Liver (tissue), 8 donors: ENCODE measurements at regions not wholly inside any gene's neighbourhood (a gene's known extent, or its start where the extent isn't known, plus 50 kb on each side); places are given as distances from the start of the nearest gene placed in this dataset.

ENCODE experiments used
- DNase-seq: peaks from one replicate; pipeline ENCODE4 v3.0.0-alpha.2; 2017; ENCODE audit warnings: low spot score
- H3K27ac ChIP-seq, 2 donors: one replicate each; pipeline ENCODE4 v1.7.0; 2013; ENCODE audit warnings: inconsistent platforms in 2 of 2, low read length in 2 of 2, control low read depth in 1 of 2, low read depth in 1 of 2, mild to moderate bottlenecking in 1 of 2
- H3K27me3 ChIP-seq, 4 donors: one replicate each; pipeline versions ENCODE4 v1.6.1 to v1.7.0; 2013; ENCODE audit warnings: low read length in 3 of 4, inconsistent platforms in 1 of 4, mild to moderate bottlenecking in 1 of 4, moderate library complexity in 1 of 4; ENCODE audit not compliant: control insufficient read depth in 4 of 4, insufficient read depth in 4 of 4
- H3K36me3 ChIP-seq, 4 donors: one replicate each; pipeline versions ENCODE4 v1.6.1 to v1.7.0; 2013; ENCODE audit warnings: low read length in 3 of 4, mild to moderate bottlenecking in 3 of 4, low read depth in 1 of 4, moderate library complexity in 1 of 4; ENCODE audit not compliant: control insufficient read depth in 4 of 4, insufficient read depth in 3 of 4
- H3K4me1 ChIP-seq, 4 donors: one replicate each; pipeline versions ENCODE4 v1.6.1 to v1.7.0; 2013; ENCODE audit warnings: low read length in 3 of 4, mild to moderate bottlenecking in 3 of 4, moderate library complexity in 1 of 4; ENCODE audit not compliant: control insufficient read depth in 4 of 4, insufficient read depth in 4 of 4
- H3K4me3 ChIP-seq, 3 donors: one replicate each; pipeline versions ENCODE4 v1.6.1 to v1.7.0; 2013; ENCODE audit warnings: low read length in 3 of 3, control low read depth in 1 of 3, low read depth in 1 of 3, mild to moderate bottlenecking in 1 of 3
- H3K9ac ChIP-seq, 2 donors: one replicate each; pipeline ENCODE4 v1.7.0; 2013; ENCODE audit warnings: low read length in 2 of 2, mild to moderate bottlenecking in 2 of 2, moderate library complexity in 2 of 2, control low read depth in 1 of 2, low read depth in 1 of 2
- H3K9me3 ChIP-seq, 4 donors: one replicate each; pipeline versions ENCODE4 v1.6.1 to v1.7.0; 2013; ENCODE audit warnings: low read length in 3 of 4; ENCODE audit not compliant: control insufficient read depth in 4 of 4
- ATF3 ChIP-seq: IDR thresholded peaks from 2 replicates; pipeline ENCODE4 v1.6.1; 2016; ENCODE audit warnings: antibody characterized with exemption
- CTCF ChIP-seq: fragments of 150-350 bp; IDR thresholded peaks from 2 replicates; pipeline ENCODE4 v1.5.1; 2017; ENCODE audit warnings: improper control_type of control experiment, low read depth, low read length; ENCODE audit not compliant: missing input control
- EGR1 ChIP-seq, 2 donors: IDR thresholded peaks; 2 replicates each; pipeline ENCODE4 v1.6.1; 2016 to 2018; ENCODE audit warnings: antibody characterized with exemption in 2 of 2, low read depth in 2 of 2
- FOXA1 ChIP-seq: IDR thresholded peaks from 2 replicates; pipeline ENCODE4 v1.6.1; 2016; ENCODE audit warnings: antibody characterized with exemption
- FOXA2 ChIP-seq: IDR thresholded peaks from 2 replicates; pipeline ENCODE4 v1.6.1; 2016; ENCODE audit warnings: antibody characterized with exemption
- GABPA ChIP-seq, 2 donors: IDR thresholded peaks in 1 of 2; conservative IDR thresholded peaks in 1 of 2; 2 replicates each; pipeline ENCODE4 v1.6.1; 2016; ENCODE audit warnings: antibody characterized with exemption in 2 of 2, mild to moderate bottlenecking in 1 of 2, moderate library complexity in 1 of 2
- HNF4A ChIP-seq, 2 donors: conservative IDR thresholded peaks; 2 replicates each; pipeline ENCODE4 v1.6.1; 2016; ENCODE audit warnings: antibody characterized with exemption in 2 of 2, mild to moderate bottlenecking in 2 of 2
- HNF4G ChIP-seq: IDR thresholded peaks from 2 replicates; pipeline ENCODE4 v1.6.1; 2016; ENCODE audit warnings: antibody characterized with exemption
- JUND ChIP-seq, 2 donors: IDR thresholded peaks; 2 replicates each; pipeline ENCODE4 v1.6.1; 2016; ENCODE audit warnings: antibody characterized with exemption in 2 of 2
- NR2F2 ChIP-seq: IDR thresholded peaks from 2 replicates; pipeline ENCODE4 v1.6.1; 2016; ENCODE audit warnings: antibody characterized with exemption
- RAD21 ChIP-seq, 2 donors: IDR thresholded peaks; 2 replicates each; pipeline ENCODE4 v1.6.1; 2016; ENCODE audit warnings: antibody characterized with exemption in 2 of 2, mild to moderate bottlenecking in 2 of 2
- RXRA ChIP-seq, 2 donors: IDR thresholded peaks; 2 replicates each; pipeline ENCODE4 v1.6.1; 2017 to 2018; ENCODE audit warnings: antibody characterized with exemption in 2 of 2, mild to moderate bottlenecking in 1 of 2
- SP1 ChIP-seq: IDR thresholded peaks from 2 replicates; pipeline ENCODE4 v1.6.1; 2018; ENCODE audit warnings: antibody characterized with exemption, mild to moderate bottlenecking
- TAF1 ChIP-seq: conservative IDR thresholded peaks from 2 replicates; pipeline ENCODE4 v1.6.1; 2016; ENCODE audit warnings: antibody characterized with exemption, mild to moderate bottlenecking
- YY1 ChIP-seq: IDR thresholded peaks from 2 replicates; pipeline ENCODE4 v1.6.1; 2016; ENCODE audit warnings: antibody characterized with exemption, mild to moderate bottlenecking
- ZBTB33 ChIP-seq: IDR thresholded peaks from 2 replicates; pipeline ENCODE4 v1.6.1; 2016; ENCODE audit warnings: antibody characterized with exemption
- WGBS: extraction: QIAGEN DNeasy Blood & Tissue Kit; methylation state at CpG from one replicate; pipeline ENCODE4 v1.1.7; 2013; 5-methylcytosine and 5-hydroxymethylcytosine counted together
- TF ChIP-seq, protein P1 (sequence below): IDR thresholded peaks from 2 replicates; pipeline ENCODE4 v1.6.1; 2016; ENCODE audit warnings: antibody characterized with exemption, mild to moderate bottlenecking
- TF ChIP-seq, protein P2 (sequence below): IDR thresholded peaks from 2 replicates; pipeline ENCODE4 v1.6.1; 2016; ENCODE audit warnings: antibody characterized with exemption
- donor health status: healthy.
- donor health status: healthy.
- donor health status: healthy.
- donor health status: healthy.
- donor health status: healthy.

DNA sequence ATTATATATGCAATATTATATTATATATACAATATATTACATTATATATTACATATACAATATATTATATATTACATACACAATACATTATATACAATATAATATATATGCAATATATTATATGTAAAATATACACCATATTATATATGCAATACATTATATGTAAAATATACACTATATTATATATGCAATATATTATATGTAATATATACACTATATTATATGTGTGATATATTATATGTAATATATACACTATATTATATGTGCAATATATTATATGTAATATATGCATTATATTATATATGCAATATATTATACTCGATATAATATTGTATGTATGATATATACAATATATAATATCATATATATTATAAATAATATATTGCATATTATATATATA is 457.4 kb downstream of the SMARCA1 start (continued):
- no peak for TF ChIP-seq FOXA1

GRCh38 chrX:129058405-129058804 is 464.9 kb downstream of the SMARCA1 start:
- Histone ChIP-seq H3K36me3 (no peaks in the 10 kb centered on the region), H3K4me1 (no peaks in the 10 kb centered on the region), H3K9ac (no peak overlapping the region), H3K4me3 (no peak overlapping the region), H3K27ac (no peak overlapping the region), H3K27me3 (no peaks in the 10 kb centered on the region), H3K9me3 (no peaks in the 10 kb centered on the region)
- DNase-seq, result no peak
- TF ChIP-seq RXRA (IDR thresholded peaks at IDR 0.05) (no peak), GABPA (IDR thresholded peaks at IDR 0.05 in 1 of 2, conservative IDR thresholded peaks at IDR 0.05 in 1 of 2) (no peak), RAD21 (IDR thresholded peaks at IDR 0.05) (no peak), HNF4G (no peak), FOXA2 (no peak), TAF1 (no peak), YY1 (no peak), HNF4A (conservative IDR thresholded peaks at IDR 0.05) (no peak), SP1 (no peak)
- TF ChIP-seq, protein P1, sequence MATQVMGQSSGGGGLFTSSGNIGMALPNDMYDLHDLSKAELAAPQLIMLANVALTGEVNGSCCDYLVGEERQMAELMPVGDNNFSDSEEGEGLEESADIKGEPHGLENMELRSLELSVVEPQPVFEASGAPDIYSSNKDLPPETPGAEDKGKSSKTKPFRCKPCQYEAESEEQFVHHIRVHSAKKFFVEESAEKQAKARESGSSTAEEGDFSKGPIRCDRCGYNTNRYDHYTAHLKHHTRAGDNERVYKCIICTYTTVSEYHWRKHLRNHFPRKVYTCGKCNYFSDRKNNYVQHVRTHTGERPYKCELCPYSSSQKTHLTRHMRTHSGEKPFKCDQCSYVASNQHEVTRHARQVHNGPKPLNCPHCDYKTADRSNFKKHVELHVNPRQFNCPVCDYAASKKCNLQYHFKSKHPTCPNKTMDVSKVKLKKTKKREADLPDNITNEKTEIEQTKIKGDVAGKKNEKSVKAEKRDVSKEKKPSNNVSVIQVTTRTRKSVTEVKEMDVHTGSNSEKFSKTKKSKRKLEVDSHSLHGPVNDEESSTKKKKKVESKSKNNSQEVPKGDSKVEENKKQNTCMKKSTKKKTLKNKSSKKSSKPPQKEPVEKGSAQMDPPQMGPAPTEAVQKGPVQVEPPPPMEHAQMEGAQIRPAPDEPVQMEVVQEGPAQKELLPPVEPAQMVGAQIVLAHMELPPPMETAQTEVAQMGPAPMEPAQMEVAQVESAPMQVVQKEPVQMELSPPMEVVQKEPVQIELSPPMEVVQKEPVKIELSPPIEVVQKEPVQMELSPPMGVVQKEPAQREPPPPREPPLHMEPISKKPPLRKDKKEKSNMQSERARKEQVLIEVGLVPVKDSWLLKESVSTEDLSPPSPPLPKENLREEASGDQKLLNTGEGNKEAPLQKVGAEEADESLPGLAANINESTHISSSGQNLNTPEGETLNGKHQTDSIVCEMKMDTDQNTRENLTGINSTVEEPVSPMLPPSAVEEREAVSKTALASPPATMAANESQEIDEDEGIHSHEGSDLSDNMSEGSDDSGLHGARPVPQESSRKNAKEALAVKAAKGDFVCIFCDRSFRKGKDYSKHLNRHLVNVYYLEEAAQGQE, result no peak
- TF ChIP-seq, protein P2, sequence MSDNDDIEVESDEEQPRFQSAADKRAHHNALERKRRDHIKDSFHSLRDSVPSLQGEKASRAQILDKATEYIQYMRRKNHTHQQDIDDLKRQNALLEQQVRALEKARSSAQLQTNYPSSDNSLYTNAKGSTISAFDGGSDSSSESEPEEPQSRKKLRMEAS, result no peak
- 96% methylated on average over 1 of the region's 1 CpG for WGBS

DNA sequence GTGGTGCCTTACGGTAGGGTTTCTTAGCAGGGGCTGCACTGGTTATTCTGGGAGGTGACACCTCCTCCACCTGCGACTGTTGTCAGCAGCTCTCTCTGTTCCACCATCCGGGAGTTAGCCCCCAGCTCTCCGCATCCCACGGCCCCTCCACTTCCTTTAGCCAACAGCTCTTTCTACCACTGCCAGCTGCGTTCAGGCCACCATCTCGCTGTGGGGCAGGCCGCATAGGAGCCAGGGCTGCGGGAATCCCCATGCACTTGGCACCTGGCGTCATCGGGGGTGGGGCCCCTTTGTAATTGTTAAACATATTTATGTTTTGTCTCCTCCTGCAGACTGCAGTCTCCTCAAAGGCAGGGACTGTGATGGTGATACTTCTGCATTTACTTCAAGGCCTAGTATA is 480.2 kb downstream of the SMARCA1 start:
- Histone ChIP-seq H3K9me3 (no peaks in the 10 kb centered on the region), H3K27me3 (no peaks in the 10 kb centered on the region), H3K9ac (no peak overlapping the region), H3K36me3 (no peaks in the 10 kb centered on the region), H3K27ac (no peak overlapping the region), H3K4me3 (no peak overlapping the region), H3K4me1 (no peaks in the 10 kb centered on the region)
- TF ChIP-seq YY1 (no peak), GABPA (IDR thresholded peaks at IDR 0.05 in 1 of 2, conservative IDR thresholded peaks at IDR 0.05 in 1 of 2) (no peak), FOXA2 (no peak), HNF4A (conservative IDR thresholded peaks at IDR 0.05) (no peak), ZBTB33 (no peak), SP1 (no peak), JUND (IDR thresholded peaks at IDR 0.05) (no peak), EGR1 (IDR thresholded peaks at IDR 0.05; ENCODE audit: low read depth in 2 of 2) (no peak), FOXA1 (no peak), RXRA (IDR thresholded peaks at IDR 0.05) (no peak), NR2F2 (no peak), HNF4G (no peak), TAF1 (no peak), RAD21 (IDR thresholded peaks at IDR 0.05) (no peak), CTCF (no peak), ATF3 (no peak)
- TF ChIP-seq, protein P1, result no peak
- TF ChIP-seq, protein P2, result no peak
- no peak for DNase-seq
- 96% methylated on average over 11 of the region's 11 CpGs for WGBS
